ENCODE measurements at regions not wholly inside any gene's neighbourhood (a gene's known extent, or its start where the extent isn't known, plus 50 kb on each side); places are given as distances from the start of the nearest gene placed in this dataset.

DNA sequence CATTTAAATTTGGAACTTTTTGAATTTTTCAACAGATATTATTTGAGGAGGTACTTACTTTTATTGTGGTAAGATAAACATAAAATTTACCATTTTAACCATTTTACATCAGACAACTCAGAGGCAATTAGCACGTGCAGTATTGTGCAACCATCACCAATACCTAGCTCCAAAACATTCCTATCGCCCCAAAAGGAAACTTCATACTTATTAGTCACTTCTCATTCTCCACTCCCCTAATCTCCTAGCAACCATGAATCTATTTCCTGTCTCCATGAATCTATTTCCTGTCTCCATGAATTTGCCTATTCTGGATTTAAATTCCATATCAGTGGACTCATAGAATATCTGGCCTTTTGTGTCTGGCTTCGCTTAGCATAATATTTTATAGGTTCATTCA, 69.9 kb upstream of the FAM136A start:
- H3K36me3 ChIP-seq (replicated peaks; ENCODE audit: insufficient read depth, low read length) = no peaks in the 10 kb centered on the region
- no peak overlapping the region for H3K27ac ChIP-seq (ENCODE audit: low read length)
- H3K4me1 ChIP-seq (ENCODE audit: low read length) = peaks cover 20% of the 10 kb centered on the region
- H3K9me3 ChIP-seq (replicated peaks; ENCODE audit: insufficient read depth, low read length) = no peaks in the 10 kb centered on the region
- no peak overlapping the region for H2AFZ ChIP-seq (ENCODE audit: low read length)
- no peaks in the 10 kb centered on the region for H3K9me2 ChIP-seq (replicated peaks; ENCODE audit: insufficient read depth, low read length)
- no peaks in the 10 kb centered on the region for H3K79me2 ChIP-seq (ENCODE audit: low read length)
- H3K4me3 ChIP-seq (ENCODE audit: low read length) = no peak overlapping the region
- H3K27me3 ChIP-seq (replicated peaks; ENCODE audit: insufficient read depth, low read length) = no peaks in the 10 kb centered on the region
- no peak for DNase-seq
- no peak overlapping the region for H3K4me2 ChIP-seq (ENCODE audit: low read depth, low read length)
- peaks cover 9% of the 10 kb centered on the region; the same call in 1 of the 2 replicates for H3F3A ChIP-seq (ENCODE audit: insufficient read depth, low read length)
- no peak overlapping the region for H3K9ac ChIP-seq (ENCODE audit: low read length)
- H4K20me1 ChIP-seq (ENCODE audit: insufficient read depth, low read length) = no peaks in the 10 kb centered on the region
- TF ChIP-seq, protein P1, sequence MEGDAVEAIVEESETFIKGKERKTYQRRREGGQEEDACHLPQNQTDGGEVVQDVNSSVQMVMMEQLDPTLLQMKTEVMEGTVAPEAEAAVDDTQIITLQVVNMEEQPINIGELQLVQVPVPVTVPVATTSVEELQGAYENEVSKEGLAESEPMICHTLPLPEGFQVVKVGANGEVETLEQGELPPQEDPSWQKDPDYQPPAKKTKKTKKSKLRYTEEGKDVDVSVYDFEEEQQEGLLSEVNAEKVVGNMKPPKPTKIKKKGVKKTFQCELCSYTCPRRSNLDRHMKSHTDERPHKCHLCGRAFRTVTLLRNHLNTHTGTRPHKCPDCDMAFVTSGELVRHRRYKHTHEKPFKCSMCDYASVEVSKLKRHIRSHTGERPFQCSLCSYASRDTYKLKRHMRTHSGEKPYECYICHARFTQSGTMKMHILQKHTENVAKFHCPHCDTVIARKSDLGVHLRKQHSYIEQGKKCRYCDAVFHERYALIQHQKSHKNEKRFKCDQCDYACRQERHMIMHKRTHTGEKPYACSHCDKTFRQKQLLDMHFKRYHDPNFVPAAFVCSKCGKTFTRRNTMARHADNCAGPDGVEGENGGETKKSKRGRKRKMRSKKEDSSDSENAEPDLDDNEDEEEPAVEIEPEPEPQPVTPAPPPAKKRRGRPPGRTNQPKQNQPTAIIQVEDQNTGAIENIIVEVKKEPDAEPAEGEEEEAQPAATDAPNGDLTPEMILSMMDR (IDR thresholded peaks at IDR 0.05; ENCODE audit: low read length) = no peak
- TF ChIP-seq EZH2 (optimal IDR thresholded peaks at IDR 0.05; ENCODE audit: low read depth, low read length) = no peak
- TF ChIP-seq EZH2phosphoT487 (IDR thresholded peaks at IDR 0.05; ENCODE audit: low read length) = no peak

DNA sequence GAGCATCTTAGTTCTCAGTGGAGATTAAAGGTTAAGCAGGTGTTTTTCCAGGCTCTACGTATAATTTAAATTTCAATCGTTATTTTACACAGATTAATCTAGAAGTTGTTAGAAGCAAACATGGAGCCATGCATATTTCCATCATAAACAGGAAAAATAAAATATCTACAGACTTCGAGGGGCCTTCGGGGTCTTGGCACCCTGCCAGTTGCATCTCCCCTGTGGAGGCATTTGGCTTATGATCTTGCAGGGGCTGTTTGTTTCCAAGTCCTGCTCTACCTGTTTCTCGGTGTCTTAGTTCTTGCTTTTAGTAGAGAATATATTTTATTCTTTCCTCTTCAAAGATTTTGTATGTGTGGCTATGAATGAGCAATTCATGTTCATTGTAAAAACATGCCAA, 67.2 kb upstream of the FAM136A start:
- TF ChIP-seq, protein P1 (IDR thresholded peaks at IDR 0.05; ENCODE audit: low read length) = no peak
- TF ChIP-seq EZH2phosphoT487 (IDR thresholded peaks at IDR 0.05; ENCODE audit: low read length) (no peak), EZH2 (optimal IDR thresholded peaks at IDR 0.05; ENCODE audit: low read depth, low read length) (no peak)
- H3K9ac ChIP-seq (ENCODE audit: low read length) = no peak overlapping the region

DNA sequence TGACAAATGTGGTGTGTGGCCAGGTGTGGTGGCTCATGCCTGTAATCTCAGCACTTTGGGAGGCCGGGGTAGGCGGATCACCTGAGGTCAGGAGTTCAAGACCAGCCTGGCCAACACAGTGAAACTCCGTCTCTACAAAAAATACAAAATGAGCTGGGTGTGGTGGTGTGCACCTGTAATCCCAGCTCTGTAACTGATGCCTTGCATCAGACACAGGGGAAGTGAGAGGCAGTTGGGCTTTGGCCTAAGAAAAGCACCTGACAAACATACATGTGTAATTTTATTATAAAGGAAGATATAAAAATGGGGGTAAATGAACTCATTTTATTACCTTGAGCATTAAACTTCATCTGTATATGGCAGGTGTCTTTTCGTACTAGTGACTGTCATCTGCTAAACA, 66.7 kb upstream of the FAM136A start:
- no peak overlapping the region for H2AFZ ChIP-seq (ENCODE audit: low read length)
- H3K4me2 ChIP-seq (ENCODE audit: low read depth, low read length) = no peak overlapping the region
- no peak for DNase-seq
- no peaks in the 10 kb centered on the region for H4K20me1 ChIP-seq (ENCODE audit: insufficient read depth, low read length)
- no peak for TF ChIP-seq EZH2 (optimal IDR thresholded peaks at IDR 0.05; ENCODE audit: low read depth, low read length)
- TF ChIP-seq, protein P1 (IDR thresholded peaks at IDR 0.05; ENCODE audit: low read length) = no peak
- no peak for TF ChIP-seq EZH2phosphoT487 (IDR thresholded peaks at IDR 0.05; ENCODE audit: low read length)
- no peaks in the 10 kb centered on the region for H3K9me3 ChIP-seq (replicated peaks; ENCODE audit: insufficient read depth, low read length)
- H3F3A ChIP-seq (ENCODE audit: insufficient read depth, low read length) = no peaks in the 10 kb centered on the region
- no peaks in the 10 kb centered on the region for H3K36me3 ChIP-seq (replicated peaks; ENCODE audit: insufficient read depth, low read length)
- H3K27ac ChIP-seq (ENCODE audit: low read length) = no peak overlapping the region
- H3K27me3 ChIP-seq (replicated peaks; ENCODE audit: insufficient read depth, low read length) = no peaks in the 10 kb centered on the region
- no peaks in the 10 kb centered on the region for H3K4me1 ChIP-seq (ENCODE audit: low read length)
- no peaks in the 10 kb centered on the region for H3K79me2 ChIP-seq (ENCODE audit: low read length)
- H3K4me3 ChIP-seq (ENCODE audit: low read length) = no peak overlapping the region
- no peaks in the 10 kb centered on the region for H3K9me2 ChIP-seq (replicated peaks; ENCODE audit: insufficient read depth, low read length)
- H3K9ac ChIP-seq (ENCODE audit: low read length) = no peak overlapping the region

More for the DNA sequence above, 67.2 kb upstream of the FAM136A start:
- Histone ChIP-seq H3K4me2 (ENCODE audit: low read depth, low read length) (no peak overlapping the region), H3K27ac (ENCODE audit: low read length) (no peak overlapping the region), H2AFZ (ENCODE audit: low read length) (no peak overlapping the region), H3K9me3 (replicated peaks; ENCODE audit: insufficient read depth, low read length) (no peaks in the 10 kb centered on the region), H3K4me1 (ENCODE audit: low read length) (peaks cover 3% of the 10 kb centered on the region; the same call in 1 of the 2 replicates), H3K27me3 (replicated peaks; ENCODE audit: insufficient read depth, low read length) (no peaks in the 10 kb centered on the region), H3K9me2 (replicated peaks; ENCODE audit: insufficient read depth, low read length) (no peaks in the 10 kb centered on the region), H4K20me1 (ENCODE audit: insufficient read depth, low read length) (no peaks in the 10 kb centered on the region), H3K79me2 (ENCODE audit: low read length) (no peaks in the 10 kb centered on the region), H3F3A (ENCODE audit: insufficient read depth, low read length) (no peaks in the 10 kb centered on the region), H3K4me3 (ENCODE audit: low read length) (no peak overlapping the region), H3K36me3 (replicated peaks; ENCODE audit: insufficient read depth, low read length) (no peaks in the 10 kb centered on the region)
- no peak for DNase-seq

Measured in MM.1S (cell line).